AG08395 (cell line): ENCODE measurements at regions not wholly inside any gene's neighbourhood (a gene's known extent, or its start where the extent isn't known, plus 50 kb on each side); places are given as distances from the start of the nearest gene placed in this dataset.
"Not testable (repeated sequence)": the region's sequence is repeated elsewhere in the genome, so short reads cannot be mapped to it uniquely, and the experiment has no call there.

ENCODE experiments used
- DNase-seq: peaks from one replicate; pipeline ENCODE4 v3.0.0; 2012; ENCODE audit warnings: mixed read lengths, low spot score

DNA sequence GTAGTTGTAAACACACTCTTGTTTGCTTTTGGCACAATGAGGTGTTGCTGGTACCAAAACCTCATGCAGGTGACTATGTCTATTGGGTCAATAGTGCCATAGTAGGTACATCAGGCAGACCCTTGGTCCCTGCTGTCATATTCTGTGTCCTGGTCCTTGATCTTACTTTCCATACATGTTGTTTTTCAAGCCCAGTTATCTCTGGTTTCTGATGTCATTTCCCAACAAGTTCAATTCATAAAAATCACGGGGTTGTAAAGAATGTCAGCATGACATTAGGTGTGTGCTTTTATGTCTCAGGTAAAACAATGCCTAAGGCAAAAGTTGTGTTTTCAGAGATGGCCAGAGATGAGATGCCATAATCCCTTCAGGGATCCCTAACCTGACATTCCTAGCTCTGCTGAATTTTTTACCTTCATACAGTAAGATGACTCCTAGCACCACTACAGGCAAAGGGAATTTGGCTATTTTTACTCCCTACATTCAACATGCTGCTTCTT, 390.3 kb upstream of the PKN2 start:
- no peak for DNase-seq

DNA sequence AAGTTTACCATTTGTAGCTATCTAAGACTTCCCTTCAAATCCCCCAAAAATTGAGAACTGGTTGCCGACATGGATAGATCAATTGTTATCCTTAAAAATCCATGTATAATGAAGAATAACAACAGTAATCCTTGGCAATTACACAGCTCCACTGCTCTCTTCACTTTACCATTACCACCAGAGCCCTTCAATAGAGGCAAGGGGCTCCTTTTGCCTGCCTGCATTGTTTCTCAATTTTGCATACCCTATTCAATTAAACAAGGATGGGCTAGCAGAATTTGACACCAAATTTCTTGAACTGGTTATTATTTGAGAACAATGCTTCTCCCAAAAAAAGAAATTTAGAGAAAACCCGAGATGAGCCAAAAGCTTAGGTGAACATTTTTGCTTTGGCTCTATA, 387.8 kb upstream of the PKN2 start:
- no peak for DNase-seq

DNA sequence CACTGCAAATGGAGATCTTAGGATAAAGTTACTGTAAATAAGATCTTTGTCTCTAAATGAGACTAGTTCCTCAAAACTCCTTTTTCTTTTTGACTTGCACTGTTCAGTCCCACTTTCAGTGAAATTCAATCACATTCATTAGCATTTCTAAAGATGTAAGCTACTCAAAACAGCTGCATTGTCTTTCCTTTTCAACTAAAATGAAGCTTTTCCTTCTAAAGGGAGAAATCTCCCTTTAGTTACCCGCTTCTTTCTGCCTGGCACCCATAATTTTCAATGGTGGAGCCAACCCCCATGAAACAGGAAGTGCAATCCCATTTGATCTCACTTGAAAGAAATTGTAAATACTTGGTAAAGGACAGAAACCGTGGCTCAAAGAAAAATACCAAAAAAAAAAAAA, 387.4 kb upstream of the PKN2 start:
- DNase-seq: no peak

DNA sequence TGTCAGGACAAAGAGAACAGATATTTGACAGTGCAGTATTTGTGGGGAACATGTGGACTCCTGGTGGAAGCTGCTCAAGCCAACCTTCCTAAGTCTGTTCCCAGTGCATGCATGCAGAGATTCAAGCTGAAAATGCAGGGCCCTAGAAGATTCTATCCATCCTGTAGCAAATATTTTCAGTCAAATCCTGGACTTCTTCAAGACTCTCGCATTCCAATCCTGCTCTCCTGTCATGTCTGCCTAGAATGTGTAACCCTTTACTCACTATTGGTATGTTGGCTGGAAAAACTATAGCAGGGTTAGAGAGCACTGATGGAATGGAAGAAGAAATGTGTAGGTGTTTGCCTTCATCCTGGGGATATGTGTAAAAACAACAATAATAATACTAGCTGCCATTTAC, 385.6 kb upstream of the PKN2 start:
- no peak for DNase-seq

DNA sequence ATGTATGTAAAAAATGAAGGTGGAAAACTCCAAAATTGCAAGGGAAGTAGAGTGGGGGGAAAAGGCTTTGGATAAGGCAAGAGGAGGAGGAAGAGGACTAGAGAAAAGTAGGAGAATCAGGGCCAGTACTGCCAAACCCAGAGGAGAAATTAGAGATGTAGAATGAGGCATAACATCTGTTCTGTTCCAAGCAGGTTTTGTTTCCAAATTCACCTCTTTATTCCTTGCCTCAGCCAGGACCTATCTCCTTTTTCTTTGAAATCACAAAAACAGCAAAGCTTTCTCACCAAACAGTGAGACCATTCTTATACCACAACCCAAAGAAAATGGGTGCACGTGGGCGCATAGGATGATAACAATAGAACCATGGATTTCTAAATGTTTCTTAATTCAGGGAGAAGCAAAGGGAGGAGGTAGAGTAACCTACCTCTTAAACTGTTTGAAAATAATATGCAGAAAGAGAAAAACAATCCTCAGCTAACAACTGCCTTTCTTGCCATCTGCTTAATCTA, 383.3 kb upstream of the PKN2 start:
- DNase-seq: no peak

DNA sequence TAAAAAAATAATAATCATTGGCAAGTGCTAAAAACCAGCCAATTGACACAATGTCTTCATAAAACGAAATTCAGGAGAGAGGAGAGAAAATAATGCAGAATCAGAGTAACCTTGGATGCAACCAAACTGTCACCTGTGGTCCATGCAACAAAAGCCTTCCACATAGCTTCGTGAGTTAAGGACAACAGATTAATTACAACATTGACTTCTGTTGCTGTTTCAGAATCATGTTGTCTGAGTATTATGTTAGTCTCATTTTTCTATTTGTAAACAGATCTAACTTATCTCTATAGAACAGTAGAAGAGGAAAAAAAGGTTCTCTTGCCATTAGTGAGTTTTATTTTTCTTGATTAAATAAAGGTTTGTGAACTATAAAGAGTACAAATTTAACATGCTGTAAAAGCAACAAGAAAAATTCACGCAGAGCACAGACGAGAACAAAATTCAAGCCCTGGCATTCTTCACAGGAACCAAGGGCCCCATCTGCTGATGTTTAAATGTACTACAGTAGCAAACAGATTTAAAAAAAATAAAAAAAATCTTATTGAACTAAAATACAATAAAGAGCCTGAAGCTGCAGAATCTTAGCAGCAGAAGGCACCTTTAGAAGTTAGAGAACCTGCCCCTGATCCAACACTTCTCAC, 381.1 kb upstream of the PKN2 start:
- peak; percentile 29 for DNase-seq

DNA sequence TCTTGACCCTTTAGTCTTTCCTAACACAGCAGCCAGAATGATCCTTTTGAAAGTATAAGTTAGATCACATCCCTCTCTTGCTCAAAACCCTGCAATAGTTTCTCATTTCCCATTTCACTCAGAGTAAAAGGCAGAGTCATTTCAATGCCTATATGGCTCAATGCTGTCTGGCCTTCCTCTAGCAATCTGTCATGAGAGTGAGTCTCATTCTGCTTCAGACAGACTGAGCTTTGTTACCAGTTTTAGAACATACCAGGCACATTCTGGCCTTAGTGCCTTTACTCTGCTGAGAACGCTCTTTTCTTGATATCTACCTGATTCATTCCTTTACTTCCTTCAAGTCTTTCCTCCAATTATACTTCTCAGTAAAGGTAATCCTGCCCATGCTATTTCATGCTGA, 372.8 kb upstream of the PKN2 start:
- DNase-seq: no peak

DNA sequence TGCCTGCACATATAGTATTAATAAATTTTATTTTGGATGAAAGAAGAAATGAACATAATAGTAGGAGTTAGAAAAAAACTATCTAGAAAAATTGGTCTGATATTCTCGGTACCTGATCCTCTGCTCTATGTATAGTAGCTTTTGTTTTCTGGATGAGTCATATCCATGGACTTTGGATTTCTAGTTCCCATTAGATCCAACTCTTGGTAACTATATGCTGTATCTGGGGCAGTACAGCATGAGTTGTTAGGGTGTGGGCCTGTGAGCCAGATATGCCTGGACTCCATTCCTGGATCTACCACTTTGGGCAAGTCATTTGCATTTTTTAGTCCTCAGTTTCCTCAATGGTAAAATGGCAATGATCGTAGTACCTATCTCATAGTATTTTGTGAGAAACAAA, 372.2 kb upstream of the PKN2 start:
- DNase-seq: no peak

DNA sequence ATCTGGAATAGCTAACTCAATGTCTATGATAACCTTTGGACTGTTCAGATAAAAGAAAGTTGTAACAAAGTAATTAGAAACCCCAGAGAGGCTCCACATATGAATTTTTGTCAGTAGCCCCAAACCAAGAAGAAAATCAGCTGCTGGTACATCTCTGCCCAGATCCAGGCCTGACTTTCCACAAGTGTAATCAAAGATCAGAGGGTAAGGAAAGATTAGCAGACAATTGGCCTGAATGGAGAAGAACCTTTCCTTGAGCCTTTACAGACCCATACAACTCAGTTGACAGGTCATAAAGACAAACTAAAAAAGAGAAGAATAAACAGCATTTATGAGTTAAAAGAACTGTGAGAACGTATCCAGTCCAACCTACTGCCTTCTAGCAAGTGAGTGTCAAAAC, 366.7 kb upstream of the PKN2 start:
- no peak for DNase-seq

DNA sequence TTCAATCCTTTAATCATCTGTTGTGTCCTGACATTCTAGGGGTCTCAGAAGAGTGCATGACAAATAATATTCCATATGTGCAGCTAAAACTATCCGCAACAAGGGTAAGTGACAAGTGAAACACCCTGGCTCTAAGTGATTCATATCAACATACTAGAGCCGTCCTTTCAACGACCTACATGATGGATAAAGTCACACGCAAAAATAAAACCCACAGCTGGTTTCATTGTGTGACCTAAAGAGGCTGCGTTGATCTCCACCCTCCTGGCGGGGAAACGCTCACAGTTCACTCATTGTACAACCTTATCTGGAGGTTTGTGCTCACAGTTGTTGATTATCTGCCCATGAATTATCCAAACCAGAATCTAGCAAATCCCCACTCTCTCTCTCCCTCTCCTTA, 365.3 kb upstream of the PKN2 start:
- DNase-seq: no peak

DNA sequence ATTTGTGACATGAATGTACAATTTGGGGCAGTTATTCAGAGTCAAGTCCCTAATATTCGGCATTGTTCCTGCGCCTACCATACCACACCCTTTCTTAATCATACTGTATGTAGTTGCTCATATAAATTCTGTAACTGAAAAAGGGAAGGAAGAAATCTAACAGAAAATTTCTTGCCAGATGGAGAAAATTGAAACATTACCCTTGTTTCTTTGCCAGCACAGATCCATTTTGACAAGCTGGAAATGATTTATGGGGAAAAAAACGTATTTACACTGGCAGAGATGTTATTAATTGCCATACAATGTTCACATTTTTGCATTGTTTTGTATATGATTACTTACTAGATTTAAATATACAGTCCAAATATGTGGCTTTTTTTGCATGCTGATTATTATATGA, 363.8 kb upstream of the PKN2 start:
- DNase-seq: no peak

DNA sequence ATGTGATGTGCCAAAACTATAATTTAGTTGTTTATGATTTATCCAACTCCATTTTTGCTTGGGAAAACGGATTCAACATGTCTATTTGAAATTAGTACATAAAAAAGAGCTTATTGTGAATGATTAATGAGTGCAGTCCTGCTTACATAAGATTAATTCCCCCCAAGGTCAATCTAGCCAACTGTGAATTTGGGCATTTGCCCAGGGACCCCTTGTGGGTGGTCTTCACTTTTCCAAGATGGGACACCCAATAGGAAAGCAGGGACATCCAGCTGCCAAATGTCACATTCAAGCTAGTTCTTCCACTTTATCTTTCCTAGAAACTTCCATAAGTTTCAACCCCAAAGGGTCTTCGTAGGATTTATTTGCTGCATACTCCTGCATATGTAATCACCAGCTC, 362.4 kb upstream of the PKN2 start:
- DNase-seq: no peak

DNA sequence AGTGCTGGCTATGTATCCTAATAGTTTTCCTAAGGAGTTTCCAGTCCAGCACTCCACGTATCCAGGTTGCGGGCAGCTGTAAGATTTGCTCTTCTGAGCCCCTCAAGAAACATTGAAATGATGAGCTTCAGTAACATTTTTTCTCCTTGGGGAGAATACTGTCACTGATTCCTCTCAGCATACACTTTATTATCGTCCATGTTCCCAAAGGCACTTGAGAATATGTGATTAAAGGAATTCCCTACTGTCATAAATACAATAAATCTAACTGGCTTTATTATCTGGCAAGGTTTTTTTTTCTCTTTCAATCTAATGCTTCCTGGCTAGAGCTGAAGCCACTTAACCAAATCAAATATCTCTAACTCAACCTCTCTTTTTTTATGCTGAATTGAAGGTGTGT, 359.2 kb upstream of the PKN2 start:
- no peak for DNase-seq

DNA sequence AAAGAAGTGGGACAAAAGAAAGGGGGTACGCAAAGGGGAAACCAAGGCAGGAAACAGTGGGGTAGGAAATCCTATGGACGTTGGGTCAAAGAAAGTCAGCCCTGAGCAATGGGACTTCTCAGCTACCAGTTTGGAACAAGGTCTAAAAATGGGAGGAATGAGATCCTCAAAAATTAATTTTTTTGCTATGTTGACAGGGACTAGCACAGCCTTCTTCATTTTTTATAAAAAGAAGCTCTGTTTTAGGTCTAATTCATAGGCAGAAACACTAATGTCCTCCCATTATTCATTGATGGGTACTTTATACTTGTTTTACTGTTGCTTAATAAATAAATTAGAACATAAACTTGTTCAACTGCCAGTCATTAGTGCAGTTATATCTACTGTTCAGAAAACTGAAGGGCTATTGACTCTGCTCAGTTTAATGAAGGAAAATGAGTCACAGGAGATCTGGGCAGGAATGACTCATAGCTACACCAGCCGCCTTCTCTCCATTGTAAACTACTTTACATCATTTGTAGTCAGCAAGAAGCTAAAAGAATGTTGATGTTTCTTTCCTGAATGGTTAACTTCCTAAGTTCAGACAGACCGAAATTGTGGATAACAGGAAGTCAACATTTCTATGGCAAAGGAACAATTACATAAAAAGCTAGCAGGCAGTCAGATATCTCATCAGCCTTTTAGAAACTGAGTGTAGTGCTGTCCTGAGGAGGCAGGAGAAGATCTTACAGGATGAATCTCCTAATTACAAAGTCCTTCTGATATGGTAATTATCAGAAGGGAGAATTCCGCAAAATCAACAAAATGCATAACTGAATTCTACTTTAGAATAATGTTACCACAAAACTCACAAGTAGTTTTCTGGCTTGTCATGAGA, 356.4 kb upstream of the PKN2 start:
- DNase-seq: peak; percentile 89

DNA sequence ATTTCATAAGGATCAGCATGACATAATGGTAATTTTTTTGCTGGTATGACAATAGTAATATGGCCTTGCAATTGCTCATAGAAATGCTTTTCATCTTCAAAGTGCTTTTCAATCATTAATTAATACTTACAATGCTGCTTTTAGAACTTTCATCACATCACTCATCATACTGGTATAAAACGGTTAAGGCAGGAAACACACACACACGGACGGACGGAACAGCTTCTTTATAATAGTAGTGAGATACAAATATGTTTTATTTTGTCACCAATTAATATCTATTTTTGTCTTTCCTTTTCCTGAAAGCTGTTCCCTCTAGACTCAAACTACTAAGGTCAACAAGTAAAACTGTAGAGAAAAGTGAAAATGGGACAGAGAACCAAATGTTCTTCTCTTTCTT, 353.9 kb upstream of the PKN2 start:
- no peak for DNase-seq

DNA sequence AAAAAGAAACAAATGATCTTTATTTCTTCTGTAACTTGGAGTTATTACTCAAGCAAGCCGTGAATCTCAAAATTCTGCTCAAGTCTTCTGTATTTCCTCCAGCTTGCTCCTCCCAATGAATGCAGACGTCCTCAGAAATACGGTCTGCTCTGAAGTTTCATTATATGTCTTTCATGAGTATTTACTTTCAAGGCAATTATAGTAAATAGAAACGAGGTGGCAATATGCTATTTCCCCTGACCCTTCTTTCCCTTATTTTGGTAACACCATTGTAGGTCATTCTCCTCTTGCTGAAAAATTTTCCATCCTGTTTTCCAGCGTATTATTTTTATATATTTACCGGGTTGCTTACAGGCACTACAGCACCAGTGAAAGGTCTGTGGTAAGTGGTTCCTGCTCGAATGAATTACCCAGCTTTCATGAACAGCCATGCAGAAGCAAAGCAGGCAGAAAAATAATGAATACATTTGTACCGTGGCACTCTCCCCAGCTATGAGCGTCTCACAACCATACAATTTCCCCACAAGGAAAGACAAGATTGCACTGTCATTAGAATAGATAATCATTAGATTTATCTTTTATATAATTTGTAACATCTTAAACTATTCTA, 350.9 kb upstream of the PKN2 start:
- DNase-seq: no peak

DNA sequence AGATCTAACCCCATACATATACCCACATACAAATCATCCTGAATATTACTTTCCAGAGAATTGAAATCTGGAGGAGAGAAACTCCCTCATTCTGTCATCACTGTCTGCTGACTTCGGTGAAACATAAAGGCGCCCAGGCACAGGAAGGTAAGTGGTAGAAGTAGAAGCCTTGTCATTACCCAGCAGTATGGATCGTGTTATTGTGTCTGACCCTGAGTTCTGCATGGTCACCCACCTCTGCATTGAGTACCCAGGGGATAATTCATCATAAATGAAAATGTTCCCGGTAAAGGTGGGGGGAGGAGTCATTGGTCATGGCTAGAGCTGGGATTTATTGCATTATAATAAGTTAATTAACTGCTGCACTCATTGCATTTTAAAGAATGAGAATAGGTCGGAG, 342.6 kb upstream of the PKN2 start:
- DNase-seq: no peak

DNA sequence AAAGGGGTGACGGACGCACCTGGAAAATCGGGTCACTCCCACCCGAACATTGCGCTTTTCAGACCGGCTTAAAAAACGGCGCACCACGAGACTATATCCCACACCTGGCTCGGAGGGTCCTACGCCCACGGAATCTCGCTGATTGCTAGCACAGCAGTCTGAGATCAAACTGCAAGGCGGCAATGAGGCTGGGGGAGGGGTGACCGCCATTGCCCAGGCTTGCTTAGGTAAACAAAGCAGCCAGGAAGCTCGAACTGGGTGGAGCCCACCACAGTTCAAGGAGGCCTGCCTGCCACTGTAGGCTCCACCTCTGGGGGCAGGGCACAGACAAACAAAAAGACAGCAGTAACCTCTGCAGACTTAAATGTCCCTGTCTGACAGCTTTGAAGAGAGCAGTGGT, 342.0 kb upstream of the PKN2 start:
- not testable (repeated sequence) for DNase-seq

DNA sequence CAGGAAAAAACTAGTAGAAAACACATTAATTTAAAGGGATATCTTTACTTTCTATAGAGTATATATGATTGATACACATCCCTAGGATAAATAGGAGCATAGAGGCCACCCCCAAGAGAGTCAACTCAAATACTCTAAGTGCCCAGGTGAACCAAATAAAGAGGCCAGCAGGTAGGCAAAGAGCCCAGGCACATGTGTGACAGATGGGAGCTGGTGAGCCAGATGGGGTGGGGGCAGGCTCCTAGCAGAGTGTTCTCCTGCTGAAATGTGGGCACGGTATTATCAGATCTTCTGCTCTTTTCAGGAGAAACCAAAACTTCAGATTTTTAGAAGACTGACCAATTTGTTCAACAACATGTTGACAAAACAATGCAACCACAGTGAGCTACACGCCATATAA, 333.4 kb upstream of the PKN2 start:
- no peak for DNase-seq

DNA sequence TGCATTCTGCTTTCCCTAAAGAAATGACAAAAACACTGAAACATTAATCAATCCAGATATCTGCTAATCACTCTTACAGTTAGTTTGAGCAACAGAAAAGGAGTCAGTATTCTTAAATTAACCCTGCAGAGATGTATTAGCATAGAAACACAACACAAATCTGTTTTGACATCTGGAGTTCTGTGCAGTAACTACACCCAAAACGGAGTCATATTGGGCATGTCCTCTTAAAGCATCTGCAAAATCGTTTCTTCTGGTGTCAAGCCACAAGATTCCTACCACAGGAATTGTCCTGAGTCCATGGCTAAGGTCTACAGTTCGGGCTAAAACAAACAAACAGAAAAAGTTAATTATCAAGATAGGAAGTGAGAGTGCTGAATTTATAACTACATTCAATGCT, 332.1 kb upstream of the PKN2 start:
- DNase-seq: no peak

DNA sequence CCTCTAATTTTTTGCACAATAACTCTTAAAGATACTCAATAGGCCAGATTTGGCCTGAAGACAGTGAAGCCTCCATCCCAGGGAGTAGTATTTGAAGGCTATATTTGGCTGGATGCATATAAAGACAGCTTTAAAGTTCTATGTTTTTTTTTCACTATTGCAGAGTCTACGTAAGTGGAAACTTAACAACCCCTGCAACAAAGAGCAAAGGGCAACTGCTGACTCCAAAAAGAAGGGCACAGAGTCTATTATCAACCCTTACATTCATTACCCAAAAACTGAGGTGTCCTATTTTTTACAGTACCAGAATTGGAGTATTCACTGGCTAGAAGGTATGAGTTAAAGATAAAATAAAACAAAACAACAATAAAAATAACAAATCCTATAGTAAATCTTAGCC, 329.8 kb upstream of the PKN2 start:
- no peak for DNase-seq

DNA sequence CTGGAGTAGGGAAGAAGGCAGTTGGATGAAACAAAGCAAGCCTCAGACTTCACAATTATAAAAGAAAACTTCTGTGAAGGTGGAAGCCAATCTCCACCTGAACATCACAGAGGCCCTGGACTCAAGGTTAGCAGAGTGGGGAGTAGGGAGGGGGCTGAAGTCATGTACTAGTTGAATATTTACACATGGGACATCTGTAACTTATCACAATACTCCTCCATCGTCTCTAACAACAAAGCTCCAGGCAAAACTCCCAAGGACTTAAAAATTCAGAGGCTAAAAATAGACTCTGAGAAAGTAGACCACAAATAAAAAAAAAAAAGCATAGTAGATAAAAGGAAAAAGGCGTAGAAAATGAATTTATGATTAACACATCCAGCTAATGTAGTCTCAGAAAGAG, 326.3 kb upstream of the PKN2 start:
- DNase-seq: no peak

DNA sequence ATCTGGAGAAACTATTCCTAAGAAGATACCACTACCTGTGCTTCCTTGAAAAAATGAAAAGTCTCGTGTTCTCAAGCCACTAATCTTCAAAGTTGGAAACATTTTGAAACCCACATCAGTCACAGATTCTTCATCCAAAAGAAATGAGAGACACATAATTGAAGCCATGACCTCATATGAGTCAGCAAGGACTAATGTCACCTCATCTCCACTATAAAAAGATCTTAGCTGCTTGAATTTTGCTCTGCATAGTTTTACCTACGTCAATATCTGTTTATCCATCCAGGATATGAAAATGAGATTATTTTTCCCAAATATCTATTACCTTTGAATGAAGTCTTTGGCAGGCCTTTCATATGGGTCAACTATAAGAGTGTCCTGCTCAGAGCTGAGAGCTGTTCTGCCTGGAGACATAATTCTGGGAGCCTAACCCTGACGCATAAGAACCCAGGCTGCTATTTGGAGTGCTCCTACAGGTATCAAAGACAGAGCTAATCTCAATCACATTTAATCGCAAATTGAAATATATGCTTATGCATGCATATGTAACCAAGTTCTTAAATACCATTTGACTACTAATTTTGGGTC, 312.5 kb upstream of the PKN2 start:
- DNase-seq: no peak
